ENCODE measurements at regions not wholly inside any gene's neighbourhood (a gene's known extent, or its start where the extent isn't known, plus 50 kb on each side); places are given as distances from the start of the nearest gene placed in this dataset.

GRCh38 chr1:36692465-36693160 is 209.9 kb upstream of the CSF3R start:
- peaks cover 0 to 2% (median 0%) of the 10 kb centered on the region in 7 donors for H3K9me3 Mint-ChIP-seq
- H3K27ac Mint-ChIP-seq, result no peak overlapping the region
- H3K4me1 Mint-ChIP-seq, result no peaks in the 10 kb centered on the region
- DNase-seq (no peak), ATAC-seq (ENCODE audit: low read depth in 2 of 2) (no peak)
- H3K27me3 Mint-ChIP-seq, result peaks cover 18 to 22% (median 20%) of the 10 kb centered on the region in 3 donors
- no peak overlapping the region for H3K4me3 Mint-ChIP-seq
- H3K36me3 Mint-ChIP-seq, result no peaks in the 10 kb centered on the region

DNA sequence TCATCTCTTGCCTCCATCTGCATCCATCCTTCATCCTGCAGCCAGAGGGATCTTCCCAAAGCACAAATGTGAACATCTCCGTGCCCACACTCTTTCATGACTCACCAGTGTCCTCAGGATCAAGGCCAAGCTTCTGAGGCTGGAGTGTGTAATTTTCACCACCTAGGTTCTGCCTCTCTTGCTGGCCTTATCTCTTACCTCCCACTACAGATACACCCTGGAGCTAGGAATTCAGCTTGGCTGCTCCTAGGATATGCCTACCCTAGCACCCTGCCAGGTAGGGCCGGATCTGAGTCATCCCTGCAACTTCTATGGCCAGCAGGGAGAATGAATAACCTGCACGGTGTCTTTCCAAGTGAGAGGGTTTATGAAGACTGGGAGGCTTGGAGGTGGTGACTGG is 208.7 kb upstream of the CSF3R start:
- ATAC-seq (ENCODE audit: low read depth in 2 of 2), result no peak
- Mint-ChIP-seq H3K27ac (no peak overlapping the region), H3K4me1 (no peaks in the 10 kb centered on the region), H3K36me3 (no peaks in the 10 kb centered on the region), H3K9me3 (peaks cover 0 to 2% (median 0%) of the 10 kb centered on the region in 7 donors), H3K27me3 (peaks cover 24 to 29% (median 28%) of the 10 kb centered on the region in 3 donors), H3K4me3 (no peak overlapping the region)
- no peak for DNase-seq

- no peak overlapping the region for H3K27ac Mint-ChIP-seq
- no peaks in the 10 kb centered on the region for H3K36me3 Mint-ChIP-seq
- DNase-seq (no peak), ATAC-seq (ENCODE audit: low read depth in 2 of 2) (no peak)
- no peak overlapping the region for H3K4me3 Mint-ChIP-seq
- H3K27me3 Mint-ChIP-seq, result peaks cover 23 to 29% (median 29%) of the 10 kb centered on the region in 3 donors
- peaks cover 0 to 2% (median 0%) of the 10 kb centered on the region in 7 donors for H3K9me3 Mint-ChIP-seq
- no peaks in the 10 kb centered on the region for H3K4me1 Mint-ChIP-seq
These were observed 207.3 kb upstream of the CSF3R start for GRCh38 chr1:36689992-36690391.

DNA sequence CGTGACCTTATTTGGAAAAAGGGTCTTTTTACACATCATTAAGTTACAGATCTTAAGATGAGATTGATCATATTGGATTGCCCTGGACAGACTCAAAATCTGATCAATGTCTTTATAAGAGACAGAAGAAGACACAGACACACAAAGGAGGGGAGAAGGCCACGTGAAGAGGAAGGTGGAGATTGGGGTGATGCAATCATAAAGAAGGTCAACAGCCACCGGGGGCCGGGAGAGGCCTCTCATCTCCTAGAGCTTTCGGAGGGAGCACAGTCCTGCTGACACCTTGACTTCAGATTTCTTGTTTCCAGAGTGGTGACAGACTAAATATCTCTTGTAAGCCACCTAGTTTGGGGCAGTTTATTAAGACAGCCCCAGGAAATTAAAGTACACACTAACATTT is 204.6 kb upstream of the CSF3R start:
- Mint-ChIP-seq H3K9me3 (peaks cover 0 to 7% (median 0%) of the 10 kb centered on the region in 7 donors), H3K4me1 (no peaks in the 10 kb centered on the region), H3K27me3 (peaks cover 17 to 20% (median 19%) of the 10 kb centered on the region in 3 donors), H3K36me3 (no peaks in the 10 kb centered on the region), H3K4me3 (no peak overlapping the region), H3K27ac (no peak overlapping the region)
- no peak for ATAC-seq (ENCODE audit: low read depth in 2 of 2)
- DNase-seq, result no peak

DNA sequence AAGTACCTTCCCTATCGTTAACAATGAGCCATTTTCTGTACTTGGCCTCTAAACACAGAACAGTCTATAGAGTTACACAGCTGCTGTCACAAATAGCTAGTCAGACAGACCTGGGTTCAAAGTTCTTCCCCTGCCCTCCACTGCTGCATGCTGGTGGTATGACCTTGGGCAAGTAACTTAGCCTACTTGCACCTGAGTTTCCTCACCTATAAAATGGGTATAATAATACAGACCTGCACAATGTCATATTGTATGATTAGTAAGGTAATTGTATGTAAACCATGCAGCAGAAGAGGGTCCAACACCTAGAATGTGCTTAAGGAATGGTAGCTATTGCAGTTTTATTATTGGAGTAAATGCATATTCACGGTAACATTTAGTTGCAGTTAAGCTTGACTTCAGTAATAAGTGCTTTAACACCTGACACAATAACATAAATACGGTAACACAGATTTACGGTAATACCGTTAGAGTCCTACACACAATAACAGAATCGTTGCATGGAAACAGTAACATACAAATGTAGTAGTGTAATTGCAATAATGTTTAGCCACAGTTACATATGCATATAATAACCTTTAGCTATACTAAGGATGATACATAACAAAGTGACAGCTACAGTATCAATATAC is 193.3 kb upstream of the CSF3R start:
- no peak overlapping the region for H3K27ac Mint-ChIP-seq
- H3K27me3 Mint-ChIP-seq, result peaks cover 20 to 37% (median 21%) of the 10 kb centered on the region in 3 donors
- H3K4me1 Mint-ChIP-seq, result no peaks in the 10 kb centered on the region
- DNase-seq (no peak), ATAC-seq (ENCODE audit: low read depth in 2 of 2) (no peak)
- H3K36me3 Mint-ChIP-seq, result peaks cover 0 to 4% of the 10 kb centered on the region in 2 donors
- no peak overlapping the region for H3K4me3 Mint-ChIP-seq
- H3K9me3 Mint-ChIP-seq, result peaks cover 0 to 3% (median 0%) of the 10 kb centered on the region in 7 donors

DNA sequence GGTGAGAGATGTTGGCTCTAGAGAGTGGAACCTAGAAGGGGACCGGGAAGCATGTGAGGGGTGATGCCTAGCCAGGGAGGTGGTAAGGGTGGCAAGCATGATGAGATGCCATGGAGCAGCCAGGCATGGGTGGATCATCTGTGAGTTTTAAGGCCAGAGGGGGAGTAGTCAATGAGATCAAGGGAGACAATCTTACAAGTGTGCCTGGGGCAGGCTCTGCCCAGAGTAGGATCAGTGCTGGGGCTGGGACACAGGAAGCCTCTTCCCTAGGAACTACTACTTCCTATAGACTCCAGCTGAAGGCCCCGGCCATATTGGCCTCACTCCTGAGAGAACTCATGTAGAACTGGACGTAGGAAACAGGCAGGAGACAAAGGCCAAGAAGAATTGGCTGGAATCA is 192.4 kb upstream of the CSF3R start:
- peaks cover 22 to 36% (median 28%) of the 10 kb centered on the region in 3 donors for H3K27me3 Mint-ChIP-seq
- peaks cover 0 to 3% (median 0%) of the 10 kb centered on the region in 7 donors for H3K9me3 Mint-ChIP-seq
- H3K27ac Mint-ChIP-seq, result no peak overlapping the region
- peaks cover 0 to 4% of the 10 kb centered on the region in 2 donors for H3K36me3 Mint-ChIP-seq
- no peaks in the 10 kb centered on the region for H3K4me1 Mint-ChIP-seq
- DNase-seq (no peak), ATAC-seq (ENCODE audit: low read depth in 2 of 2) (no peak)
- no peak overlapping the region for H3K4me3 Mint-ChIP-seq

DNA sequence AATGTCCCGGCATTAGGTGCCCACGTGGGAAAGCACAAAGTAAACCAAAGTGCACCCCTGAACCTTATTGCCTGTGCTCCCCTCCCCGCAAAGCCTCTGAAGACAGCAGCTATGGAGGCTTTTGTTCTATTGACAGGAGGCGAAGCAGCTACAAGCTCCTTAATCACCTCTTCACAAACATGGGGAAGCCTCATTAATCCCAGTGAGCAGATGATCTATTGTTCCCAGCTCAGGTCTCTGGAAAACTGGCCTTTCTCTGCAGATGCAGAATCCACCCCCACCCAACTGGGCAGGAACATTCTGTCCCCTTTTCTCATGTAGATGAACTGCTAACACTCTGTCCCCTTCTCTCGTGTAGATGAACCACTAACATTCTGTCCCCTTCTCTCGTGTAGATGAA is 190.5 kb upstream of the CSF3R start:
- DNase-seq (no peak), ATAC-seq (ENCODE audit: low read depth in 2 of 2) (no peak)
- H3K36me3 Mint-ChIP-seq, result peaks cover 0 to 4% of the 10 kb centered on the region in 2 donors
- peaks cover 31 to 40% (median 36%) of the 10 kb centered on the region in 3 donors for H3K27me3 Mint-ChIP-seq
- H3K27ac Mint-ChIP-seq, result no peak overlapping the region
- no peak overlapping the region for H3K4me3 Mint-ChIP-seq
- H3K4me1 Mint-ChIP-seq, result no peaks in the 10 kb centered on the region
- H3K9me3 Mint-ChIP-seq, result peaks cover 0 to 3% (median 0%) of the 10 kb centered on the region in 7 donors

- Mint-ChIP-seq H3K27me3 (peaks cover 26 to 38% (median 36%) of the 10 kb centered on the region in 3 donors), H3K4me1 (peaks cover 0 to 7% (median 0%) of the 10 kb centered on the region in 3 donors), H3K36me3 (no peaks in the 10 kb centered on the region), H3K9me3 (peaks cover 0 to 4% (median 0%) of the 10 kb centered on the region in 7 donors), H3K4me3 (no peak overlapping the region), H3K27ac (no peak overlapping the region)
- ATAC-seq (ENCODE audit: low read depth in 2 of 2) (no peak), DNase-seq (no peak)
These were observed 186.5 kb upstream of the CSF3R start for GRCh38 chr1:36669262-36669661.

- no peaks in the 10 kb centered on the region for H3K36me3 Mint-ChIP-seq
- no peak overlapping the region for H3K27ac Mint-ChIP-seq
- H3K4me1 Mint-ChIP-seq, result peaks cover 0 to 12% (median 0%) of the 10 kb centered on the region in 3 donors
These were observed 185.1 kb upstream of the CSF3R start for GRCh38 chr1:36667836-36668235.

DNA sequence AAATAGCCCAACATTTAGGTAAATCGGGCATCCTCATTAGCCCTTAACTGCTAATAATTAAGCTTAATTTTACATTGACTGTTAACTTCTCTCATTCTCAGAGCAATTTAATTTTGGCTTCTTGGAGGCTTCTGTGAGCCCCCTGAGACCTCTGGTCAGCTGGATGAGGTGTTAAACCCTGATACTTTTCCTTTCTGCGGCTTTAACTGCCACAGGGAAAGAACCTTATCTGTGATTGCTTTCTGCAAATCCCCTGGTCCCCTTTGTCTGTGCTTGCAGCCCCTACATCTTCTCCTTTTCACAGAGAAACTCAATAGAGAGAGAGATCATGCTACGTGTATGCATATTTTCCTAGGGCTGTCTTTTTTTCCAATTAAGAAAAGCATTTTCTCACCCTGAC is 184.5 kb upstream of the CSF3R start:
- Mint-ChIP-seq H3K4me3 (no peak overlapping the region), H3K9me3 (peaks cover 0 to 4% (median 0%) of the 10 kb centered on the region in 7 donors), H3K4me1 (peaks cover 0 to 12% (median 0%) of the 10 kb centered on the region in 3 donors), H3K27ac (no peak overlapping the region), H3K36me3 (no peaks in the 10 kb centered on the region), H3K27me3 (peaks cover 29 to 48% (median 38%) of the 10 kb centered on the region in 3 donors)
- DNase-seq (no peak), ATAC-seq (ENCODE audit: low read depth in 2 of 2) (no peak)

More at GRCh38 chr1:36667836-36668235, 185.1 kb upstream of the CSF3R start:
- Mint-ChIP-seq H3K4me3 (no peak overlapping the region), H3K27me3 (peaks cover 26 to 43% (median 38%) of the 10 kb centered on the region in 3 donors), H3K9me3 (peaks cover 0 to 4% (median 0%) of the 10 kb centered on the region in 7 donors)
- DNase-seq, result no peak
- no peak for ATAC-seq (ENCODE audit: low read depth in 2 of 2)

- Mint-ChIP-seq H3K4me3 (no peak overlapping the region), H3K9me3 (peaks cover 0 to 4% (median 0%) of the 10 kb centered on the region in 7 donors), H3K27ac (no peak overlapping the region), H3K27me3 (peaks cover 33 to 57% (median 42%) of the 10 kb centered on the region in 3 donors), H3K36me3 (no peaks in the 10 kb centered on the region), H3K4me1 (peaks cover 0 to 12% (median 0%) of the 10 kb centered on the region in 3 donors)
- DNase-seq (no peak), ATAC-seq (ENCODE audit: low read depth in 2 of 2) (no peak)
These were observed 182.9 kb upstream of the CSF3R start for GRCh38 chr1:36665478-36666080.

GRCh38 chr1:36664571-36665287 is 182.0 kb upstream of the CSF3R start:
- ATAC-seq (ENCODE audit: low read depth in 2 of 2), result no peak
- Mint-ChIP-seq H3K27me3 (peaks cover 33 to 57% (median 44%) of the 10 kb centered on the region in 3 donors), H3K4me1 (peaks cover 0 to 12% (median 0%) of the 10 kb centered on the region in 3 donors), H3K4me3 (peak overlapping the region in 1 of 8 donors; percentile 57), H3K36me3 (peaks cover 0 to 8% of the 10 kb centered on the region in 2 donors), H3K9me3 (peaks cover 0 to 4% (median 0%) of the 10 kb centered on the region in 7 donors), H3K27ac (no peak overlapping the region)
- DNase-seq, result no peak

Data from naive B cell (primary cell).